ENCODE measurements at regions not wholly inside any gene's neighbourhood (a gene's known extent, or its start where the extent isn't known, plus 50 kb on each side); places are given as distances from the start of the nearest gene placed in this dataset.

- Histone ChIP-seq H3K4me2 (ENCODE audit: extremely low read depth, insufficient read depth, low read length) (no peak overlapping the region), H3K27ac (ENCODE audit: insufficient read depth, low read length) (no peak overlapping the region), H3K36me3 (ENCODE audit: control insufficient read depth, insufficient read depth, low read length) (no peaks in the 10 kb centered on the region), H4K20me1 (ENCODE audit: control insufficient read depth, extremely low read depth, insufficient read depth, low read length) (no peaks in the 10 kb centered on the region), H3K4me1 (ENCODE audit: control insufficient read depth, extremely low read depth, insufficient read depth, low read length) (no peaks in the 10 kb centered on the region), H2AFZ (ENCODE audit: low read length) (no peak overlapping the region), H3K27me3 (ENCODE audit: control insufficient read depth, insufficient read depth, low read length) (peaks cover 4% of the 10 kb centered on the region), H3K4me3 (replicated peaks in 1 of 4; ENCODE audit: control extremely low read depth in 1 of 4, insufficient read depth in 1 of 4, low read depth in 3 of 4, low read length in 4 of 4) (no peak overlapping the region), H3K9ac (ENCODE audit: insufficient read depth, low read length) (no peak overlapping the region), H3K9me3 (ENCODE audit: control insufficient read depth, insufficient read depth, low read depth, low read length) (no peaks in the 10 kb centered on the region), H3K79me2 (ENCODE audit: control insufficient read depth, insufficient read depth, low read length) (no peaks in the 10 kb centered on the region)
- TF ChIP-seq CTCF (conservative IDR thresholded peaks at IDR 0.05 in 1 of 2, IDR thresholded peaks at IDR 0.05 in 1 of 2; ENCODE audit: low read depth in 1 of 2, low read length in 2 of 2), result no peak
- no peak for TF ChIP-seq EZH2 (IDR thresholded peaks at IDR 0.05; ENCODE audit: low read length, missing control alignments)
- peak; percentile 48 to 78 for DNase-seq (ENCODE audit: low read depth in 2 of 2)
Measured at GRCh38 chr11:11731311-11732083, 109.7 kb upstream of the GALNT18 start.

DNA sequence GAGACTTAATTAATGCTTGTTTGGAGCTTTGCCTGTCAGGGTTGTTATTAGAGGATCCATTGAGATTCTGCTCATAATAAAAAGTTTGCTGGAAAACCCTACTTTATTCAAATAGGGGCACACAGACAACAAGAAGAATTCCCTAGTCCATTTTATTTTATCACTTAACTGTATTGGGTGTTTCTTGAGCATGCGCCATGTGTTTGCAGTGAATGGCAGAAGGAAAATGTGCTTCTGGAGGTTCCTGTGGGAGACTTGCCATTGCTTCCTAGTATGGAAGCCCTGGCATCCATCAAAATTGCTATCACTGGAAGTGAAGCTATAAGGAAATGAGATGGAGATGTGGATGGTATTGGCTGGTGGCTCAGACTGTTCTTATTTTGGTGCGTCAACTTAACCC, 106.6 kb upstream of the GALNT18 start:
- no peak for DNase-seq (ENCODE audit: low read depth in 2 of 2)
- Histone ChIP-seq H3K36me3 (ENCODE audit: control insufficient read depth, insufficient read depth, low read length) (no peaks in the 10 kb centered on the region), H2AFZ (ENCODE audit: low read length) (no peak overlapping the region)

DNA sequence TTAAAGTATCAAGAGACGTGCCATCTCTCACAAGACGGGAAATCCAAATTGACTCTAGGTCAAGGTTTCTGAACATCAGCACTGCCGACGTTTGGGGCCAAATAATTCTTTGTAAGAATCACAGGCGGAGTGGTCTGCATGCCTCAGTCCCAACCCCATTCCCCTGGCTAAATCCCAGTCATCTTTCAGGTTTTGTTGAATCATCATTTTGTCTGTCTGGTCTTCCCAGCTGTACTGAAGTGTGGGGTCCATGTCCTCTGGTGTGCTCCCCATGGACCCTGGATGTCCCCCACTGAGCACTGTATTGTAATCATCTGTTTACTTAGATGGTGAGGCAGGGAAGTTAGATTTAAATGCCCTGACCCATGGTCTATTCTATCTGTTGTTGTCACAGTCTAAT, 103.6 kb upstream of the GALNT18 start:
- H3K4me2 ChIP-seq (ENCODE audit: extremely low read depth, insufficient read depth, low read length), result no peak overlapping the region
- no peaks in the 10 kb centered on the region for H4K20me1 ChIP-seq (ENCODE audit: control insufficient read depth, extremely low read depth, insufficient read depth, low read length)
- no peaks in the 10 kb centered on the region for H3K79me2 ChIP-seq (ENCODE audit: control insufficient read depth, insufficient read depth, low read length)
- H3K27ac ChIP-seq (ENCODE audit: insufficient read depth, low read length), result no peak overlapping the region
- H3K4me3 ChIP-seq (replicated peaks in 1 of 4; ENCODE audit: control extremely low read depth in 1 of 4, insufficient read depth in 1 of 4, low read depth in 3 of 4, low read length in 4 of 4), result no peak overlapping the region
- DNase-seq (ENCODE audit: low read depth in 2 of 2), result no peak
- H3K4me1 ChIP-seq (ENCODE audit: control insufficient read depth, extremely low read depth, insufficient read depth, low read length), result no peaks in the 10 kb centered on the region
- H2AFZ ChIP-seq (ENCODE audit: low read length), result no peak overlapping the region
- TF ChIP-seq CTCF (conservative IDR thresholded peaks at IDR 0.05 in 1 of 2, IDR thresholded peaks at IDR 0.05 in 1 of 2; ENCODE audit: low read depth in 1 of 2, low read length in 2 of 2), result no peak
- TF ChIP-seq EZH2 (IDR thresholded peaks at IDR 0.05; ENCODE audit: low read length, missing control alignments), result no peak
- H3K36me3 ChIP-seq (ENCODE audit: control insufficient read depth, insufficient read depth, low read length), result no peaks in the 10 kb centered on the region
- no peak overlapping the region for H3K9ac ChIP-seq (ENCODE audit: insufficient read depth, low read length)
- H3K27me3 ChIP-seq (ENCODE audit: control insufficient read depth, insufficient read depth, low read length), result peaks cover 8% of the 10 kb centered on the region
- H3K9me3 ChIP-seq (ENCODE audit: control insufficient read depth, insufficient read depth, low read depth, low read length), result no peaks in the 10 kb centered on the region

More for the DNA sequence above, 106.6 kb upstream of the GALNT18 start:
- Histone ChIP-seq H3K27ac (ENCODE audit: insufficient read depth, low read length) (no peak overlapping the region), H3K79me2 (ENCODE audit: control insufficient read depth, insufficient read depth, low read length) (no peaks in the 10 kb centered on the region), H3K4me3 (replicated peaks in 1 of 4; ENCODE audit: control extremely low read depth in 1 of 4, insufficient read depth in 1 of 4, low read depth in 3 of 4, low read length in 4 of 4) (no peak overlapping the region), H4K20me1 (ENCODE audit: control insufficient read depth, extremely low read depth, insufficient read depth, low read length) (no peaks in the 10 kb centered on the region), H3K9ac (ENCODE audit: insufficient read depth, low read length) (no peak overlapping the region), H3K4me2 (ENCODE audit: extremely low read depth, insufficient read depth, low read length) (no peak overlapping the region), H3K4me1 (ENCODE audit: control insufficient read depth, extremely low read depth, insufficient read depth, low read length) (no peaks in the 10 kb centered on the region), H3K27me3 (ENCODE audit: control insufficient read depth, insufficient read depth, low read length) (peaks cover 8% of the 10 kb centered on the region), H3K9me3 (ENCODE audit: control insufficient read depth, insufficient read depth, low read depth, low read length) (no peaks in the 10 kb centered on the region)
- no peak for TF ChIP-seq EZH2 (IDR thresholded peaks at IDR 0.05; ENCODE audit: low read length, missing control alignments)
- no peak for TF ChIP-seq CTCF (conservative IDR thresholded peaks at IDR 0.05 in 1 of 2, IDR thresholded peaks at IDR 0.05 in 1 of 2; ENCODE audit: low read depth in 1 of 2, low read length in 2 of 2)

Data from fibroblast of lung (primary cell).